GM19239 (cell line): ENCODE measurements at regions not wholly inside any gene's neighbourhood (a gene's known extent, or its start where the extent isn't known, plus 50 kb on each side); places are given as distances from the start of the nearest gene placed in this dataset.

Source experiments
- DNase-seq: peaks from one replicate; pipeline ENCODE4 v3.0.0; 2011; ENCODE audit warnings: low spot score; ENCODE audit not compliant: insufficient read length
- FAIRE-seq: peaks from 2 replicates; lab custom pipeline; 2011; peaks lifted over from hg19 to GRCh38; lab: Jason Lieb, UNC

GRCh38 chr10:128796396-128796912 lies 670.2 kb upstream of the MKI67 start:
- DNase-seq (no peak), FAIRE-seq (no peak)

- no peak for FAIRE-seq
- DNase-seq, result no peak
Measured at GRCh38 chr10:128802062-128802461, 665.0 kb upstream of the MGMT start.

GRCh38 chr10:128803790-128804189 lies 663.3 kb upstream of the MGMT start:
- no peak for DNase-seq
- FAIRE-seq, result no peak

- DNase-seq (no peak), FAIRE-seq (no peak)
Measured at GRCh38 chr10:128804411-128804810, 662.6 kb upstream of the MGMT start.

- DNase-seq (no peak), FAIRE-seq (no peak)
Measured at GRCh38 chr10:128808921-128809440, 658.1 kb upstream of the MGMT start.

- DNase-seq, result no peak
- no peak for FAIRE-seq
Measured at GRCh38 chr10:128811511-128811910, 655.5 kb upstream of the MGMT start.

GRCh38 chr10:128812000-128812399 lies 655.0 kb upstream of the MGMT start:
- no peak for DNase-seq
- no peak for FAIRE-seq

- DNase-seq, result no peak
- no peak for FAIRE-seq
Measured at GRCh38 chr10:128813574-128813973, 653.5 kb upstream of the MGMT start.

GRCh38 chr10:128814024-128814423 lies 653.0 kb upstream of the MGMT start:
- DNase-seq, result no peak
- no peak for FAIRE-seq

GRCh38 chr10:128814782-128815181 lies 652.3 kb upstream of the MGMT start:
- FAIRE-seq (no peak), DNase-seq (no peak)

GRCh38 chr10:128816726-128817125 lies 650.3 kb upstream of the MGMT start:
- DNase-seq (no peak), FAIRE-seq (no peak)

GRCh38 chr10:128817636-128818035 lies 649.4 kb upstream of the MGMT start:
- DNase-seq, result no peak
- no peak for FAIRE-seq

- no peak for DNase-seq
- FAIRE-seq, result no peak
Measured at GRCh38 chr10:128820663-128821062, 646.4 kb upstream of the MGMT start.

GRCh38 chr10:128823201-128823600 lies 643.8 kb upstream of the MGMT start:
- DNase-seq (no peak), FAIRE-seq (no peak)

GRCh38 chr10:128825626-128826025 lies 641.4 kb upstream of the MGMT start:
- FAIRE-seq, result no peak
- no peak for DNase-seq

- FAIRE-seq, result no peak
Measured at GRCh38 chr10:128833671-128834070, 633.4 kb upstream of the MGMT start.

GRCh38 chr10:128835361-128835760 lies 631.7 kb upstream of the MGMT start:
- DNase-seq (no peak), FAIRE-seq (no peak)

More at GRCh38 chr10:128833671-128834070, 633.4 kb upstream of the MGMT start:
- DNase-seq, result no peak

- DNase-seq (no peak), FAIRE-seq (no peak)
Measured at GRCh38 chr10:128837478-128837877, 629.6 kb upstream of the MGMT start.

- FAIRE-seq, result no peak
- DNase-seq, result no peak
Measured at GRCh38 chr10:128839134-128839533, 627.9 kb upstream of the MGMT start.

GRCh38 chr10:128839701-128840100 lies 627.3 kb upstream of the MGMT start:
- no peak for DNase-seq
- FAIRE-seq, result no peak

- no peak for DNase-seq
- no peak for FAIRE-seq
Measured at GRCh38 chr10:128843972-128844371, 623.1 kb upstream of the MGMT start.

- no peak for FAIRE-seq
- no peak for DNase-seq
Measured at GRCh38 chr10:128846927-128847326, 620.1 kb upstream of the MGMT start.

GRCh38 chr10:128848810-128849209 lies 618.2 kb upstream of the MGMT start:
- FAIRE-seq, result no peak

More at GRCh38 chr10:128848810-128849209, 618.2 kb upstream of the MGMT start:
- no peak for DNase-seq
